ENCODE measurements at regions not wholly inside any gene's neighbourhood (a gene's known extent, or its start where the extent isn't known, plus 50 kb on each side); places are given as distances from the start of the nearest gene placed in this dataset.

DNA sequence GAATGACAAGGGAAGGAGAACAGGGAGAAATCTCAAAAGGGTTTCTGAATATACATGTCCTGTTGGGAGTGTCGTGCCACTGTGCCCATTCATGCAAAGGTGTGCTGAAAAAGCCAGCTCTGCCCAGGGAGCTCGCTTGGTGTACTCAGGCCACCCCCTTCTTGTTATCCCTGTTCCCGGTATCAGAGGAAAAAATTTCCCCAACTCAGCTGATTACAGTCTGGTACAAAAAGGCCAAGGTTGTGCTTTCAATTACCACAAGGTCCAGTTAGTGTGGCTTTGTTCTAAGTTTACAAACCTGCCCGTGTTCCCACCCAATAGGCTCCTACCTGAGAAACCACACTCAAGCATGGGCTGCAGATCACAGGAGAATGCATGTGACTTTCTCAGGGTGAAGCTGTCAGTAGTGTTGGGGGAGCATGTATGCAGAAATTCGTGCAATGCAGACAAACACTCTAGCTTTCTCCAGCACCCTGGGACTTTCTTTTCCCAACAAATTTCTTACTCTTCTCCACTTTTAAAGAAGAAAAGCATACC is 648.5 kb downstream of the NR2F2 start:
- no peak for TF ChIP-seq RAD21 (IDR thresholded peaks at IDR 0.05; ENCODE audit: low read length)
- TF ChIP-seq, protein P1, sequence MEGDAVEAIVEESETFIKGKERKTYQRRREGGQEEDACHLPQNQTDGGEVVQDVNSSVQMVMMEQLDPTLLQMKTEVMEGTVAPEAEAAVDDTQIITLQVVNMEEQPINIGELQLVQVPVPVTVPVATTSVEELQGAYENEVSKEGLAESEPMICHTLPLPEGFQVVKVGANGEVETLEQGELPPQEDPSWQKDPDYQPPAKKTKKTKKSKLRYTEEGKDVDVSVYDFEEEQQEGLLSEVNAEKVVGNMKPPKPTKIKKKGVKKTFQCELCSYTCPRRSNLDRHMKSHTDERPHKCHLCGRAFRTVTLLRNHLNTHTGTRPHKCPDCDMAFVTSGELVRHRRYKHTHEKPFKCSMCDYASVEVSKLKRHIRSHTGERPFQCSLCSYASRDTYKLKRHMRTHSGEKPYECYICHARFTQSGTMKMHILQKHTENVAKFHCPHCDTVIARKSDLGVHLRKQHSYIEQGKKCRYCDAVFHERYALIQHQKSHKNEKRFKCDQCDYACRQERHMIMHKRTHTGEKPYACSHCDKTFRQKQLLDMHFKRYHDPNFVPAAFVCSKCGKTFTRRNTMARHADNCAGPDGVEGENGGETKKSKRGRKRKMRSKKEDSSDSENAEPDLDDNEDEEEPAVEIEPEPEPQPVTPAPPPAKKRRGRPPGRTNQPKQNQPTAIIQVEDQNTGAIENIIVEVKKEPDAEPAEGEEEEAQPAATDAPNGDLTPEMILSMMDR (conservative IDR thresholded peaks at IDR 0.05; ENCODE audit: low read depth, low read length), result no peak
- no peak for TF ChIP-seq POLR2A (IDR thresholded peaks at IDR 0.05; ENCODE audit: low read depth, low read length)
- no peak for TF ChIP-seq CEBPB (IDR thresholded peaks at IDR 0.05; ENCODE audit: low read depth, low read length)
- no peak for TF ChIP-seq BHLHE40 (IDR thresholded peaks at IDR 0.05; ENCODE audit: low read depth, low read length)
- TF ChIP-seq, protein P2, sequence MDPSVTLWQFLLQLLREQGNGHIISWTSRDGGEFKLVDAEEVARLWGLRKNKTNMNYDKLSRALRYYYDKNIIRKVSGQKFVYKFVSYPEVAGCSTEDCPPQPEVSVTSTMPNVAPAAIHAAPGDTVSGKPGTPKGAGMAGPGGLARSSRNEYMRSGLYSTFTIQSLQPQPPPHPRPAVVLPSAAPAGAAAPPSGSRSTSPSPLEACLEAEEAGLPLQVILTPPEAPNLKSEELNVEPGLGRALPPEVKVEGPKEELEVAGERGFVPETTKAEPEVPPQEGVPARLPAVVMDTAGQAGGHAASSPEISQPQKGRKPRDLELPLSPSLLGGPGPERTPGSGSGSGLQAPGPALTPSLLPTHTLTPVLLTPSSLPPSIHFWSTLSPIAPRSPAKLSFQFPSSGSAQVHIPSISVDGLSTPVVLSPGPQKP (IDR thresholded peaks at IDR 0.05; ENCODE audit: borderline replicate concordance, low read depth, low read length), result no peak
- no peak for TF ChIP-seq RFX5 (IDR thresholded peaks at IDR 0.05; ENCODE audit: low read depth, low read length)
- TF ChIP-seq MXI1 (IDR thresholded peaks at IDR 0.05; ENCODE audit: borderline replicate concordance, low read depth, low read length), result no peak
- no peak for TF ChIP-seq MAFK (IDR thresholded peaks at IDR 0.05; ENCODE audit: low read depth, low read length)
- TF ChIP-seq SMC3 (IDR thresholded peaks at IDR 0.05; ENCODE audit: low read depth, low read length), result no peak
- no peak for TF ChIP-seq RCOR1 (IDR thresholded peaks at IDR 0.05; ENCODE audit: insufficient replicate concordance, low read length)

Data from IMR-90 (cell line).